ENCODE measurements at regions not wholly inside any gene's neighbourhood (a gene's known extent, or its start where the extent isn't known, plus 50 kb on each side); places are given as distances from the start of the nearest gene placed in this dataset.

- H3K27me3 ChIP-seq (ENCODE audit: control insufficient read depth, insufficient read depth, low read length): no peaks in the 10 kb centered on the region
- H3K4ac ChIP-seq (ENCODE audit: low read depth, low read length): no peak overlapping the region
- no peak overlapping the region for H2AK9ac ChIP-seq (replicated peaks; ENCODE audit: low read depth, low read length, poor library complexity)
- intact Hi-C loops (cut with micrococcal nuclease): no loop called here
- H3K79me1 ChIP-seq (ENCODE audit: low read depth in 1 of 2, low read length in 2 of 2): no peaks in the 10 kb centered on the region
- H3K4me1 ChIP-seq (ENCODE audit: control insufficient read depth, insufficient read depth, low read length): peaks cover under 1% of the 10 kb centered on the region; the same call in 1 of the 2 replicates
- no peak overlapping the region for H4K5ac ChIP-seq (ENCODE audit: low read depth, low read length)
- no peak overlapping the region for H4K8ac ChIP-seq (ENCODE audit: low read depth in 2 of 2, low read length in 2 of 2)
- no peak overlapping the region for H3K23ac ChIP-seq (ENCODE audit: low read depth, low read length)
- no TSS peak for BruUV-seq (replicated peaks)
- no peak overlapping the region for H3K14ac ChIP-seq (replicated peaks; ENCODE audit: low read depth, low read length)
- DNase-seq (no peak), ATAC-seq (ENCODE audit: low read depth) (no peak)
- H2BK5ac ChIP-seq (ENCODE audit: low read depth, low read length, poor library complexity, severe bottlenecking): no peak overlapping the region
- no peak overlapping the region for H3K4me2 ChIP-seq (ENCODE audit: low read depth, low read length)
- H3K9ac ChIP-seq (ENCODE audit: low read depth, low read length): no peak overlapping the region
- in situ Hi-C loops (cut with MboI; ENCODE audit: low sequenced_read_pairs): no loop called here
- no CpG with 5 or more reads among the region's 1 CpG for WGBS, 2 experiments (ENCODE audit: extremely low coverage in 2 of 2, insufficient read length in 1 of 2)
- no peak overlapping the region for H3K18ac ChIP-seq (ENCODE audit: low read depth, low read length)
- H4K20me1 ChIP-seq (ENCODE audit: insufficient read depth, low read length): no peaks in the 10 kb centered on the region
- no peak overlapping the region for H2AK5ac ChIP-seq (ENCODE audit: low read depth, low read length)
- H2BK20ac ChIP-seq (ENCODE audit: low read depth, low read length): no peak overlapping the region
- H2AFZ ChIP-seq (replicated peaks; ENCODE audit: low read length, poor library complexity): no peak overlapping the region
- no peaks in the 10 kb centered on the region for H3K9me3 ChIP-seq (ENCODE audit: control insufficient read depth, insufficient read depth, low read length)
- no peaks in the 10 kb centered on the region for H3K36me3 ChIP-seq (ENCODE audit: control insufficient read depth, insufficient read depth, low read length)
- ChIA-PET POLR2A (ENCODE audit: unreplicated experiment) (no interaction called here), CTCF (no interaction called here)
- TF ChIP-seq BHLHE40 (IDR thresholded peaks at IDR 0.05; ENCODE audit: low read depth, low read length) (no peak), FOS (IDR thresholded peaks at IDR 0.05; ENCODE audit: low read depth, low read length) (no peak), CEBPB (IDR thresholded peaks at IDR 0.05; ENCODE audit: low read depth, low read length) (no peak), CHD1 (IDR thresholded peaks at IDR 0.05; ENCODE audit: low read depth, low read length) (no peak), ELK1 (IDR thresholded peaks at IDR 0.05; ENCODE audit: borderline replicate concordance, low read depth, low read length) (no peak)
- H3K56ac ChIP-seq (ENCODE audit: extremely low read depth, insufficient read depth, low read length): no peak overlapping the region
- no peak overlapping the region for H2BK120ac ChIP-seq (ENCODE audit: low read depth, low read length)
- no peak overlapping the region for H3K4me3 ChIP-seq (ENCODE audit: insufficient read depth, low read depth, low read length)
- H3K9me1 ChIP-seq (ENCODE audit: insufficient read depth, low read length): peaks cover under 1% of the 10 kb centered on the region
- dilution Hi-C loops (cut with HindIII; ENCODE audit: low sequenced_read_pairs, unreplicated experiment): no loop called here
- no peak overlapping the region for H2BK15ac ChIP-seq (ENCODE audit: low read depth, low read length)
- H4K91ac ChIP-seq (ENCODE audit: insufficient read depth, low read depth, low read length): no peak overlapping the region
- no peak overlapping the region for H3K27ac ChIP-seq (ENCODE audit: insufficient read depth, low read length)
Observed at GRCh38 chr4:179618966-179619365, 2176.7 kb upstream of the AGA start.

All from IMR-90 (cell line).